OCI-LY7 (cell line): ENCODE measurements at regions not wholly inside any gene's neighbourhood (a gene's known extent, or its start where the extent isn't known, plus 50 kb on each side); places are given as distances from the start of the nearest gene placed in this dataset.

ENCODE experiments used
- CTCF ChIP-seq: fragments of 200-600 bp; sonication (generic); conservative IDR thresholded peaks from 2 replicates; pipeline ENCODE4 v1.5.1; 2014; ENCODE audit warnings: mild to moderate bottlenecking, antibody characterized with exemption, low read length, moderate library complexity, mixed read lengths
- EZH2phosphoT487 ChIP-seq: fragments of 200-600 bp; sonication (generic); IDR thresholded peaks from 2 replicates; pipeline ENCODE4 v1.6.1; 2018; ENCODE audit warnings: low read depth, borderline replicate concordance, mild to moderate bottlenecking, mixed run types, antibody characterized with exemption, low read length, moderate library complexity, mixed read lengths

- no peak for TF ChIP-seq CTCF
- no peak for TF ChIP-seq EZH2phosphoT487
Measured at GRCh38 chr11:92638678-92639077, 330.8 kb upstream of the MTNR1B start.
